H1 (cell line): ENCODE measurements at regions not wholly inside any gene's neighbourhood (a gene's known extent, or its start where the extent isn't known, plus 50 kb on each side); places are given as distances from the start of the nearest gene placed in this dataset.

Experiments
- CBX5 ChIP-seq: fragments of 300-800, 300-1000 bp; sonication (generic); IDR thresholded peaks from 2 replicates; pipeline ENCODE4 v1.7.1; 2016; ENCODE audit warnings: antibody characterized with exemption, low read length, low read depth
- CBX8 ChIP-seq: fragments of 300-800, 300-1000 bp; sonication (generic); IDR thresholded peaks from 2 replicates; pipeline ENCODE4 v1.7.1; 2016; ENCODE audit warnings: low read depth, low read length, borderline replicate concordance
- CHD2 ChIP-seq: IDR thresholded peaks from 2 replicates; pipeline ENCODE4 v1.6.1; 2012; ENCODE audit warnings: low read length, improper control_type of control experiment
- CTBP2 ChIP-seq: IDR thresholded peaks from 2 replicates; pipeline ENCODE4 v1.7.0; 2011; ENCODE audit warnings: borderline replicate concordance, mild to moderate bottlenecking, moderate library complexity, mixed read lengths, low read length; ENCODE audit not compliant: insufficient read depth, insufficient read length
- EGR1 ChIP-seq: IDR thresholded peaks from 2 replicates; pipeline ENCODE4 v1.6.1; 2011; ENCODE audit warnings: low read depth, low read length, borderline replicate concordance
- FOSL1 ChIP-seq: IDR thresholded peaks from 2 replicates; pipeline ENCODE4 v1.6.1; 2011; ENCODE audit warnings: mild to moderate bottlenecking, low read depth, low read length, moderate library complexity; ENCODE audit not compliant: insufficient read depth
- JUN ChIP-seq: IDR thresholded peaks from 2 replicates; pipeline ENCODE4 v1.6.1; 2011; ENCODE audit warnings: low read depth, mild to moderate bottlenecking, improper control_type of control experiment, low read length
- NRF1 ChIP-seq: IDR thresholded peaks from 2 replicates; pipeline ENCODE4 v1.6.1; 2011; ENCODE audit warnings: mild to moderate bottlenecking, low read depth, low read length, improper control_type of control experiment
- POU5F1 ChIP-seq: IDR thresholded peaks from 2 replicates; pipeline ENCODE4 v1.6.1; 2011; ENCODE audit warnings: low read depth, mild to moderate bottlenecking, low read length, moderate library complexity
- RBBP5 ChIP-seq: IDR thresholded peaks from 2 replicates; pipeline ENCODE4 v1.7.1; 2012; ENCODE audit warnings: low read depth, mild to moderate bottlenecking, inconsistent platforms, low read length, moderate library complexity, borderline replicate concordance
- RFX5 ChIP-seq: IDR thresholded peaks from 2 replicates; pipeline ENCODE4 v1.6.1; 2011; ENCODE audit warnings: low read depth, low read length, improper control_type of control experiment, borderline replicate concordance
- SIRT6 ChIP-seq: IDR thresholded peaks from one replicate; pipeline ENCODE4 v1.7.1; 2012; ENCODE audit warnings: low read length, inconsistent platforms
- SRF ChIP-seq: IDR thresholded peaks from 2 replicates; pipeline ENCODE4 v1.6.1; 2011; ENCODE audit warnings: mild to moderate bottlenecking, low read depth, low read length, moderate library complexity
- TEAD4 ChIP-seq: IDR thresholded peaks from 2 replicates; pipeline ENCODE4 v1.6.1; 2012; ENCODE audit warnings: low read depth, low read length, inconsistent platforms, mixed read lengths
- TF ChIP-seq, protein P1 (sequence below): IDR thresholded peaks from 2 replicates; pipeline ENCODE4 v1.6.1; 2012; ENCODE audit warnings: inconsistent platforms
- TF ChIP-seq, protein P2 (sequence below): IDR thresholded peaks from 2 replicates; pipeline ENCODE4 v1.6.1; 2012; ENCODE audit warnings: inconsistent platforms

DNA sequence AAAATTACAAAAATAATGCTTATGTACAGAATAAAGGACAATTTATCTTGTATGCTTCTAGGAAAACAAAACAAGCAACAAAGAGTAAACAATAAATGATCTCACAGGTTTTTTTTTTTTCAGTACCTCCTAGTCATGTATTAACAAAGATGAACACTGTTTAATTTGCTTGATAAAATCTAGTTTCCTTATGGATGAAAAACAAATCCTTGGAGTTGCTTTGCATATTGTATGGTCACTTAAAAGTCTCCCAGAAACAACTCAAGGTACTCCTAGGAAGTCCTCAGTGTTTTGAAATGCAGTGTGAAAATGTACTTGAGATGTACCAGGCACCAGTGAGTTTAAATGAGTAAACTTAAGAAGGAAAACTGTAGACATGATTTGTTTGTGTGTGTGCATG, 686.0 kb upstream of the BRINP3 start (continued):
- TF ChIP-seq POU5F1: no peak
- TF ChIP-seq CBX8: no peak
- TF ChIP-seq, protein P1, sequence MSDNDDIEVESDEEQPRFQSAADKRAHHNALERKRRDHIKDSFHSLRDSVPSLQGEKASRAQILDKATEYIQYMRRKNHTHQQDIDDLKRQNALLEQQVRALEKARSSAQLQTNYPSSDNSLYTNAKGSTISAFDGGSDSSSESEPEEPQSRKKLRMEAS: no peak
- TF ChIP-seq, protein P2, sequence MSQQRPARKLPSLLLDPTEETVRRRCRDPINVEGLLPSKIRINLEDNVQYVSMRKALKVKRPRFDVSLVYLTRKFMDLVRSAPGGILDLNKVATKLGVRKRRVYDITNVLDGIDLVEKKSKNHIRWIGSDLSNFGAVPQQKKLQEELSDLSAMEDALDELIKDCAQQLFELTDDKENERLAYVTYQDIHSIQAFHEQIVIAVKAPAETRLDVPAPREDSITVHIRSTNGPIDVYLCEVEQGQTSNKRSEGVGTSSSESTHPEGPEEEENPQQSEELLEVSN: no peak
- TF ChIP-seq JUN: no peak
- TF ChIP-seq EGR1: no peak
- TF ChIP-seq NRF1: no peak
- TF ChIP-seq RFX5: no peak
- no peak for TF ChIP-seq RBBP5
- TF ChIP-seq CBX5: no peak
- TF ChIP-seq CHD2: no peak
- TF ChIP-seq SIRT6: no peak
- TF ChIP-seq CTBP2: no peak
- TF ChIP-seq TEAD4: no peak
- no peak for TF ChIP-seq SRF
- no peak for TF ChIP-seq FOSL1
